ENCODE measurements at regions not wholly inside any gene's neighbourhood (a gene's known extent, or its start where the extent isn't known, plus 50 kb on each side); places are given as distances from the start of the nearest gene placed in this dataset.

- Histone ChIP-seq H3K27me3 (ENCODE audit: insufficient read depth, low read depth, low read length) (no peaks in the 10 kb centered on the region), H3K36me3 (ENCODE audit: insufficient read depth, low read length) (no peaks in the 10 kb centered on the region), H3F3A (ENCODE audit: insufficient read depth, low read length, poor library complexity, severe bottlenecking) (no peaks in the 10 kb centered on the region), H3K9me3 (ENCODE audit: low read length) (no peaks in the 10 kb centered on the region), H3K4me3 (ENCODE audit: low read length) (no peak overlapping the region), H3K9ac (ENCODE audit: low read length) (no peak overlapping the region), H3K9me2 (ENCODE audit: insufficient read depth, low read length) (no peaks in the 10 kb centered on the region), H3K79me2 (replicated peaks; ENCODE audit: insufficient read depth, low read length) (no peaks in the 10 kb centered on the region), H3K27ac (ENCODE audit: low read length) (no peak overlapping the region), H3K4me2 (ENCODE audit: low read length) (no peak overlapping the region), H4K20me1 (ENCODE audit: insufficient read depth) (no peaks in the 10 kb centered on the region), H2AFZ (ENCODE audit: low read depth, low read length) (no peak overlapping the region)
- TF ChIP-seq POLR2AphosphoS5 (IDR thresholded peaks at IDR 0.05), result no peak
- TF ChIP-seq CTCF (IDR thresholded peaks at IDR 0.05; ENCODE audit: poor library complexity, severe bottlenecking), result no peak
- TF ChIP-seq TAF1 (IDR thresholded peaks at IDR 0.05; ENCODE audit: low read depth), result no peak
- no peak for TF ChIP-seq SMC3 (conservative IDR thresholded peaks at IDR 0.05; ENCODE audit: poor library complexity)
- no peak for TF ChIP-seq EP300 (conservative IDR thresholded peaks at IDR 0.05; ENCODE audit: poor library complexity, severe bottlenecking)
- TF ChIP-seq REST (IDR thresholded peaks at IDR 0.05; ENCODE audit: borderline replicate concordance), result no peak
- TF ChIP-seq RAD21 (conservative IDR thresholded peaks at IDR 0.05), result no peak
- TF ChIP-seq MXI1 (conservative IDR thresholded peaks at IDR 0.05; ENCODE audit: poor library complexity, severe bottlenecking), result no peak
- TF ChIP-seq EZH2 (IDR thresholded peaks at IDR 0.05; ENCODE audit: borderline replicate concordance, insufficient read depth, low read length, poor library complexity, severe bottlenecking), result no peak
Observed at GRCh38 chr5:9928326-9928725, 298.2 kb upstream of the TAS2R1 start.

GRCh38 chr5:9927521-9927997, 297.4 kb upstream of the TAS2R1 start:
- H3K9ac ChIP-seq (ENCODE audit: low read length), result no peak overlapping the region
- H3K9me2 ChIP-seq (ENCODE audit: insufficient read depth, low read length), result no peaks in the 10 kb centered on the region
- no peak overlapping the region for H2AFZ ChIP-seq (ENCODE audit: low read depth, low read length)
- no peaks in the 10 kb centered on the region for H3K9me3 ChIP-seq (ENCODE audit: low read length)
- no peaks in the 10 kb centered on the region for H4K20me1 ChIP-seq (ENCODE audit: insufficient read depth)
- no peak overlapping the region for H3K4me2 ChIP-seq (ENCODE audit: low read length)
- no peaks in the 10 kb centered on the region for H3K27me3 ChIP-seq (ENCODE audit: insufficient read depth, low read depth, low read length)
- H3K36me3 ChIP-seq (ENCODE audit: insufficient read depth, low read length), result no peaks in the 10 kb centered on the region
- H3K79me2 ChIP-seq (replicated peaks; ENCODE audit: insufficient read depth, low read length), result no peaks in the 10 kb centered on the region
- no peak overlapping the region for H3K4me3 ChIP-seq (ENCODE audit: low read length)
- no peak overlapping the region for H3K27ac ChIP-seq (ENCODE audit: low read length)
- TF ChIP-seq SMC3 (conservative IDR thresholded peaks at IDR 0.05; ENCODE audit: poor library complexity), result no peak
- no peak for TF ChIP-seq RAD21 (conservative IDR thresholded peaks at IDR 0.05)
- no peak for TF ChIP-seq EZH2 (IDR thresholded peaks at IDR 0.05; ENCODE audit: borderline replicate concordance, insufficient read depth, low read length, poor library complexity, severe bottlenecking)
- no peak for TF ChIP-seq REST (IDR thresholded peaks at IDR 0.05; ENCODE audit: borderline replicate concordance)
- TF ChIP-seq CTCF (IDR thresholded peaks at IDR 0.05; ENCODE audit: poor library complexity, severe bottlenecking), result no peak
- TF ChIP-seq POLR2AphosphoS5 (IDR thresholded peaks at IDR 0.05), result no peak
- TF ChIP-seq EP300 (conservative IDR thresholded peaks at IDR 0.05; ENCODE audit: poor library complexity, severe bottlenecking), result no peak
- no peak for TF ChIP-seq TAF1 (IDR thresholded peaks at IDR 0.05; ENCODE audit: low read depth)
- no peak for TF ChIP-seq MXI1 (conservative IDR thresholded peaks at IDR 0.05; ENCODE audit: poor library complexity, severe bottlenecking)
- H3F3A ChIP-seq (ENCODE audit: insufficient read depth, low read length, poor library complexity, severe bottlenecking), result no peaks in the 10 kb centered on the region

Data from neural cell (in vitro differentiated cells).